ENCODE measurements at regions not wholly inside any gene's neighbourhood (a gene's known extent, or its start where the extent isn't known, plus 50 kb on each side); places are given as distances from the start of the nearest gene placed in this dataset.

DNA sequence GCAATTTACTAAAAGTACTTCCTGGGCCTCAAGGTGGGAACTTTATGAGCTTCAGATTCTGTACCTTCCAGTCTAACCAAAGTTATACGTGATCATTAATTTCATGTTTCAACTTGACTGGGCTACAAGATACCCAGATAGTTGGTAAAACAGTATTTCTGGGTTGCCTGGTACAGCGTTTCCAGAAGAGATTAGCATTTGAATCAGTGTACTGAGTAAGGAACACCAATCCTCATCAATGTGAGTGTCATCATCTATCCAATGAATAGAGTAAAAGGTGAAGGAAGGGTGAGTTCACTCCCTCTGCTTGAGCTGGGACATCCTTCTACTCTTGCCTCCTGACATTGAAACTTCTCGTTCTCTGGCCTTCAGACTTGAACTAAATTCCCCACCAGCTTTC, 274.5 kb upstream of the ID2 start:
- no peak for TF ChIP-seq CTCF (IDR thresholded peaks at IDR 0.05)
- TF ChIP-seq POLR2A (IDR thresholded peaks at IDR 0.05), result no peak

Measured in adrenal gland (tissue), 5 donors.